ENCODE measurements at regions not wholly inside any gene's neighbourhood (a gene's known extent, or its start where the extent isn't known, plus 50 kb on each side); places are given as distances from the start of the nearest gene placed in this dataset.

- DNase-seq (ENCODE audit: low read depth) = no peak
Measured at GRCh38 chr12:107891967-107892366, 117.5 kb downstream of the ASCL4 start.

- DNase-seq (ENCODE audit: low read depth) = no peak
Measured at GRCh38 chr12:107894589-107894988, 120.1 kb downstream of the ASCL4 start.

- DNase-seq (ENCODE audit: low read depth) = no peak
Measured at GRCh38 chr12:107895966-107896365, 121.5 kb downstream of the ASCL4 start.

- DNase-seq (ENCODE audit: low read depth) = no peak
Measured at GRCh38 chr12:107900588-107900987, 126.1 kb downstream of the ASCL4 start.

- DNase-seq (ENCODE audit: low read depth) = peak; percentile 28
Measured at GRCh38 chr12:107903341-107904061, 129.0 kb downstream of the ASCL4 start.

- no peak for DNase-seq (ENCODE audit: low read depth)
Measured at GRCh38 chr12:107906707-107907106, 132.2 kb downstream of the ASCL4 start.

- DNase-seq (ENCODE audit: low read depth) = peak; percentile 43
Measured at GRCh38 chr12:107912421-107913004, 138.0 kb downstream of the ASCL4 start.

GRCh38 chr12:107914460-107914977 is 140.0 kb downstream of the ASCL4 start:
- DNase-seq (ENCODE audit: low read depth) = no peak

- peak; percentile 28 for DNase-seq (ENCODE audit: low read depth)
Measured at GRCh38 chr12:107917912-107918800, 143.7 kb downstream of the ASCL4 start.

GRCh38 chr12:107921062-107921461 is 146.6 kb downstream of the ASCL4 start:
- no peak for DNase-seq (ENCODE audit: low read depth)

GRCh38 chr12:107925125-107925524 is 150.6 kb downstream of the ASCL4 start:
- no peak for DNase-seq (ENCODE audit: low read depth)

- DNase-seq (ENCODE audit: low read depth) = peak; percentile 47
Measured at GRCh38 chr12:107929436-107929835, 154.9 kb downstream of the ASCL4 start.

- no peak for DNase-seq (ENCODE audit: low read depth)
Measured at GRCh38 chr12:107931761-107932160, 157.3 kb downstream of the ASCL4 start.

- DNase-seq (ENCODE audit: low read depth) = no peak
Measured at GRCh38 chr12:107938446-107938845, 163.9 kb downstream of the ASCL4 start.

- DNase-seq (ENCODE audit: low read depth) = no peak
Measured at GRCh38 chr12:107948391-107948945, 174.0 kb downstream of the ASCL4 start.

GRCh38 chr12:107951024-107951423 is 176.5 kb downstream of the ASCL4 start:
- no peak for DNase-seq (ENCODE audit: low read depth)

- no peak for DNase-seq (ENCODE audit: low read depth)
Measured at GRCh38 chr12:107955966-107956643, 173.0 kb upstream of the WSCD2 start.

- DNase-seq (ENCODE audit: low read depth) = no peak
Measured at GRCh38 chr12:107957459-107957858, 171.6 kb upstream of the WSCD2 start.

- DNase-seq (ENCODE audit: low read depth) = no peak
Measured at GRCh38 chr12:107963635-107964034, 165.5 kb upstream of the WSCD2 start.

- peak; percentile 14 for DNase-seq (ENCODE audit: low read depth)
Measured at GRCh38 chr12:107967170-107967569, 161.9 kb upstream of the WSCD2 start.

GRCh38 chr12:107973950-107974349 is 155.1 kb upstream of the WSCD2 start:
- DNase-seq (ENCODE audit: low read depth) = no peak

Measured in M059J (cell line).